HFF-Myc (cell line): ENCODE measurements at regions not wholly inside any gene's neighbourhood (a gene's known extent, or its start where the extent isn't known, plus 50 kb on each side); places are given as distances from the start of the nearest gene placed in this dataset.

ENCODE experiments used
- DNase-seq: peaks from one replicate; pipeline ENCODE4 v3.0.0-alpha.2; 2011; ENCODE audit warnings: low read depth; ENCODE audit errors: extremely low read depth
- H3K4me3 ChIP-seq: replicated peaks from 2 replicates; pipeline ENCODE4 v1.5.1; 2011; ENCODE audit warnings: low read depth, mild to moderate bottlenecking, control low read depth, low read length
- TF ChIP-seq, protein P1 (sequence below): IDR thresholded peaks from 2 replicates; pipeline ENCODE4 v1.5.1; 2012; ENCODE audit warnings: mild to moderate bottlenecking, low read depth, low read length, control low read depth; ENCODE audit errors: missing control alignments

DNA sequence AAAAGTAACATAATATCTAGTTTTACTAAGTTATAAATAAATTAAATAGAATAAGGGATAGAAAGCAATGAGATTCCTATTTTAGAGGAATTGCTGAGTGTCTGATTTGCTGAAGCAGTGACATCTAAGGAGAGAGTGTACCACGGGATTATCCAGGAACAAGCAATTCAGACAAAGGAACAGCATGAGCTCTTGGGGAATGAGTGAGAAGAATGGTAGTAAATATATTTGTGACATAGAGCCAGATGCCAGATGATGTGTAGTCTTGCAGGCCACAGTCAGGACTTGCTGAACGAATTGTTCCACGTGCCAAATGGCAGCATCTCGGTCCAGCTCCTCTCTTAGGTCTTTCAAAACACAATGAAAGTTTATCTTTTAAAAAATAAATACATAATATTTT is 339.2 kb downstream of the TENT5A start:
- TF ChIP-seq, protein P1, sequence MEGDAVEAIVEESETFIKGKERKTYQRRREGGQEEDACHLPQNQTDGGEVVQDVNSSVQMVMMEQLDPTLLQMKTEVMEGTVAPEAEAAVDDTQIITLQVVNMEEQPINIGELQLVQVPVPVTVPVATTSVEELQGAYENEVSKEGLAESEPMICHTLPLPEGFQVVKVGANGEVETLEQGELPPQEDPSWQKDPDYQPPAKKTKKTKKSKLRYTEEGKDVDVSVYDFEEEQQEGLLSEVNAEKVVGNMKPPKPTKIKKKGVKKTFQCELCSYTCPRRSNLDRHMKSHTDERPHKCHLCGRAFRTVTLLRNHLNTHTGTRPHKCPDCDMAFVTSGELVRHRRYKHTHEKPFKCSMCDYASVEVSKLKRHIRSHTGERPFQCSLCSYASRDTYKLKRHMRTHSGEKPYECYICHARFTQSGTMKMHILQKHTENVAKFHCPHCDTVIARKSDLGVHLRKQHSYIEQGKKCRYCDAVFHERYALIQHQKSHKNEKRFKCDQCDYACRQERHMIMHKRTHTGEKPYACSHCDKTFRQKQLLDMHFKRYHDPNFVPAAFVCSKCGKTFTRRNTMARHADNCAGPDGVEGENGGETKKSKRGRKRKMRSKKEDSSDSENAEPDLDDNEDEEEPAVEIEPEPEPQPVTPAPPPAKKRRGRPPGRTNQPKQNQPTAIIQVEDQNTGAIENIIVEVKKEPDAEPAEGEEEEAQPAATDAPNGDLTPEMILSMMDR, result no peak
- no peak overlapping the region for H3K4me3 ChIP-seq
- DNase-seq, result no peak

GRCh38 chr6:81401970-81402690 is 350.4 kb downstream of the TENT5A start:
- DNase-seq, result no peak
- TF ChIP-seq, protein P1, result no peak
- H3K4me3 ChIP-seq, result no peak overlapping the region

GRCh38 chr6:81396916-81397315 is 355.6 kb downstream of the TENT5A start:
- no peak overlapping the region for H3K4me3 ChIP-seq
- TF ChIP-seq, protein P1, result no peak
- DNase-seq, result no peak

DNA sequence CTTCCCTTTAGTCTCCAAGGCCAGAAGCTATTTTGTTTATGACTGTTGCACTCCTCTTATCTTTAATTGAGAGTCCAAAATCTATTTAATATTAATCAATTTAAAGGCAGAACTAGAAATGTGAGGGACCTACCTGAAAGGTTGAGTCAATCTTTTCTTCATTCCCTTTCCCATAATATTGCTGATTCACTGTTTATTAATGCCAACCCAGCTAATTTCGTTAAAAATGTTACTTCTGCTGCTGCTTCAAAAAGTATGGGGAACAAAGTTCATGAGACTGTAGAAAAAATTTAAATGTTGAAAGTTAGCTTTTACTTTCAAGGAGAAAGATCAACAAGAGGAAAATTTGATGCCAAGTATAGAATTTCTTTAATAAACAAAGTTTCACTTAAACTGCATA is 365.3 kb downstream of the TENT5A start:
- no peak for DNase-seq
- TF ChIP-seq, protein P1, result no peak

DNA sequence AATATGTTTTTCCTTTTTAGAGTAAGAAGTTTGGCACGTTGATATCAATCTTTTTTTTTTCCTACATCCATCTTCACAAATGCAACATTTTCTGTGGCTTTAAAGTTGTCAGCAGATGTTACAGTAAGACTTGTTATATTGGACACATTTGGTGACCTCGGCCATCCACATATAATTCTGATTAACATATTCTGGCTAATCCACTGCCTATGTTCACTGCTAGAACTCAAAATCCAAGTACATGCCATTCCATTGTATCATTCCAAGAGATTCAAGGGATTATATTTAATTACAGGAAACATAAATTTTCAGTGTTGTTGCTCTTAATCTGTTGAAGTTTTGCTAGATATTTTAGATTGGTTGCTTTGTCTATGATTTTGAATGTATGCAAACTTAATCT is 367.6 kb downstream of the TENT5A start:
- TF ChIP-seq, protein P1, result no peak
- H3K4me3 ChIP-seq, result no peak overlapping the region
- no peak for DNase-seq

More for the DNA sequence above, 365.3 kb downstream of the TENT5A start:
- H3K4me3 ChIP-seq, result no peak overlapping the region

- no peak for DNase-seq
Observed at GRCh38 chr6:81383472-81383871, 369.0 kb downstream of the TENT5A start.

More at GRCh38 chr6:81383472-81383871, 369.0 kb downstream of the TENT5A start:
- TF ChIP-seq, protein P1, result no peak
- no peak overlapping the region for H3K4me3 ChIP-seq
